ENCODE measurements at regions not wholly inside any gene's neighbourhood (a gene's known extent, or its start where the extent isn't known, plus 50 kb on each side); places are given as distances from the start of the nearest gene placed in this dataset.

DNA sequence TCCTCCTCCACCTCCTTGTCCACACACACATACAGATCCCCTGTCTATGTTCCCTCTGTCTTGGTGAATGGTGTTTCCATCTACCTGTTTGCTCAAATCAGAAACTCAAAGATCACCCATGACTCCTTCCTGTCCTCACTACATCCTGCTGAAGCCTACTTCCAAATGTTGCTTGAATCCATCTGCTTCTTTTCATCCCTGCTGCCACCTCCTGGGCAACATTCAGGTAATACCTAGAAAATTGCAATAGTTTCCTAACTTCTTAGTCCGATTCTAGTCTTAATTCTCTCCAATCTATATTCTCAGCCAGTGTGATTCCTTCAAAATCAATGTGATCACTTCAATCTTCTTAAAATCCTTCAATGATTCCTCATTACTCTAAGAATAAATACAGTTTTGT, 155.5 kb upstream of the STARD13 start:
- Histone ChIP-seq H3K36me3 (ENCODE audit: insufficient read depth, low read length) (no peaks in the 10 kb centered on the region), H3K9ac (ENCODE audit: insufficient read length) (no peak overlapping the region), H3K9me3 (ENCODE audit: low read depth, low read length) (no peaks in the 10 kb centered on the region), H3K27ac (no peak overlapping the region), H3K4me3 (no peak overlapping the region)
- DNase-seq (ENCODE audit: low read depth, low spot score): no peak
- no peak for TF ChIP-seq EZH2 (IDR thresholded peaks at IDR 0.05)
- no peak for TF ChIP-seq POLR2AphosphoS5 (IDR thresholded peaks at IDR 0.05; ENCODE audit: borderline replicate concordance, low read depth, low read length)
- no peak for TF ChIP-seq FOXP2 (optimal IDR thresholded peaks at IDR 0.05; ENCODE audit: control extremely low read depth, extremely low read length, insufficient read depth)

DNA sequence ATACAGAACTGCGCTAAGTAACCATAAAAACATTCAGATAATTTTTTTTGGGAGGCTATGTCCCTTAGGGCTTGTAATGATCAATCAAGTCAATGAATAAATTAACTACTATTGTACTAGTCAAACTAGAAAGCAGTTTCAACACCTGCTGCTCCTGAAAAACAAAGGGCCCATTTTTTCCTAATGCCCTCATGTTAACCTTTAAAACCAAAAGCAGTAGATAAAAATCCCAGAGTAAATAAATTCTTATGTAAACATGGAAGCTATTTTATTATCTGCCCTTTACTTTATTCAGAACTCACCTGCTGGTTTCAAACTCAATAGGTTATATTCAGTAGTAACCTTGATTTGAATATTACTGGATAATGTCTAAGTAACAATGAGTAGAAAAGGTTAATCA, 159.5 kb upstream of the STARD13 start:
- H3K9ac ChIP-seq (ENCODE audit: insufficient read length): no peak overlapping the region
- H3K9me3 ChIP-seq (ENCODE audit: low read depth, low read length): no peaks in the 10 kb centered on the region; the same call in 1 of the 2 replicates
- DNase-seq (ENCODE audit: low read depth, low spot score): no peak
- H3K36me3 ChIP-seq (ENCODE audit: insufficient read depth, low read length): 0 out of 2 replicates have a peak, but pooled peaks cover 7% of the 10 kb centered on the region
- TF ChIP-seq FOXP2 (optimal IDR thresholded peaks at IDR 0.05; ENCODE audit: control extremely low read depth, extremely low read length, insufficient read depth) (no peak), EZH2 (IDR thresholded peaks at IDR 0.05) (no peak), POLR2AphosphoS5 (IDR thresholded peaks at IDR 0.05; ENCODE audit: borderline replicate concordance, low read depth, low read length) (no peak)
- no peak overlapping the region for H3K4me3 ChIP-seq
- H3K27ac ChIP-seq: peak overlapping the region; percentile 97

GRCh38 chr13:33445476-33445875, 159.9 kb upstream of the STARD13 start:
- H3K36me3 ChIP-seq (ENCODE audit: insufficient read depth, low read length): 0 out of 2 replicates have a peak, but pooled peaks cover 7% of the 10 kb centered on the region
- TF ChIP-seq EZH2 (IDR thresholded peaks at IDR 0.05) (no peak), POLR2AphosphoS5 (IDR thresholded peaks at IDR 0.05; ENCODE audit: borderline replicate concordance, low read depth, low read length) (no peak), FOXP2 (optimal IDR thresholded peaks at IDR 0.05; ENCODE audit: control extremely low read depth, extremely low read length, insufficient read depth) (no peak)
- H3K4me3 ChIP-seq: peak overlapping the region; percentile 65; the same call in 1 of the 2 replicates
- no peaks in the 10 kb centered on the region; the same call in 1 of the 2 replicates for H3K9me3 ChIP-seq (ENCODE audit: low read depth, low read length)
- peak overlapping the region; percentile 52 for H3K9ac ChIP-seq (ENCODE audit: insufficient read length)
- H3K27ac ChIP-seq: peak overlapping the region; percentile 97
- DNase-seq (ENCODE audit: low read depth, low spot score): no peak

DNA sequence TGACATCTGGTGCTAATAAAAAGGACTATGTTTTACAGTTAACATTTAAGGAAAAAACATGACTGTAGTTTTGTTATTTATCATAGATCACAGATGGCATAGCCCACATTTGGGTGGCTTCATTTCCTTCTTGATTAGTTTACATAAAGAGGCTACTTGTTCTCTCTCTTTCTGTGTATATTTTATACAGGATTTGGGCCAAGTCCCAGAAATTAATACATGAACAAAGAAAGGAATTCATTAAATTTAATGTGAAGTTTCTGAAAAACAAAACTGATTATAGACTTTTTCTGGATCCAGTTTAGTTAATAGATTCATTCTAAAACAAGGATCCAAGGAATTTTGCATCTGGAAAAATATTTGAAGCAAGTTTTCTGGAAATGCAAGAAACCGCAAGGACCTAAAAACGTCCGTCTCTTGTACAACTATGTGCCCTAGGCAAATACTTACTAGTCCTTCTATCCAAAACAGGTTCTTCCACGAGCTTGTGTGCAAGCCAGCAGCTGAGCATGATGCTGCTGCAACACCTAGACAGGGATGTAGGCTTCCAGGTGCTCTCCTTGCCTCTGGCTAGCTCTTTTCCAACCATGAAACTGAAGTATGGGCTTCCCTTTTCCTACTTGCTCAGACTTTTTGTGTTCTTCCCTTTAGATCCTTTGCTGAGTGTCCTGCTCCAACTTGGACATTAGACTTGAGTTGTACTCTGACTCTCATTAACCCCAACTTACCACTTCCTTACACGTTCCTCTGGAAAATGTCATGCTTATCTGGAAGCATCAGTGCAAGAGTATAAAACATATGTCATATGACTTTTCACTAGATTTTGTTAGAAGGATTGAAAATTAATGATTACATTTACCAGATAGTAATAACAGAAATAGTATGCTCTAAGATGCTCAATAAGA, 161.5 kb upstream of the STARD13 start:
- Histone ChIP-seq H3K36me3 (ENCODE audit: insufficient read depth, low read length) (0 out of 2 replicates have a peak, but pooled peaks cover 7% of the 10 kb centered on the region), H3K27ac (peak overlapping the region; percentile 97), H3K4me3 (peak overlapping the region; percentile 65), H3K9ac (ENCODE audit: insufficient read length) (peak overlapping the region; percentile 52), H3K9me3 (ENCODE audit: low read depth, low read length) (no peaks in the 10 kb centered on the region; the same call in 1 of the 2 replicates)
- DNase-seq (ENCODE audit: low read depth, low spot score): peak; percentile 96
- TF ChIP-seq EZH2 (IDR thresholded peaks at IDR 0.05) (no peak), FOXP2 (optimal IDR thresholded peaks at IDR 0.05; ENCODE audit: control extremely low read depth, extremely low read length, insufficient read depth) (peak; percentile 47), POLR2AphosphoS5 (IDR thresholded peaks at IDR 0.05; ENCODE audit: borderline replicate concordance, low read depth, low read length) (peak; percentile 55; the same call in 1 of the 2 replicates)

GRCh38 chr13:33448889-33449288, 163.3 kb upstream of the STARD13 start:
- no peak overlapping the region for H3K4me3 ChIP-seq
- TF ChIP-seq FOXP2 (optimal IDR thresholded peaks at IDR 0.05; ENCODE audit: control extremely low read depth, extremely low read length, insufficient read depth) (no peak), EZH2 (IDR thresholded peaks at IDR 0.05) (no peak), POLR2AphosphoS5 (IDR thresholded peaks at IDR 0.05; ENCODE audit: borderline replicate concordance, low read depth, low read length) (no peak)
- no peak overlapping the region for H3K27ac ChIP-seq
- H3K9ac ChIP-seq (ENCODE audit: insufficient read length): no peak overlapping the region
- H3K36me3 ChIP-seq (ENCODE audit: insufficient read depth, low read length): 0 out of 2 replicates have a peak, but pooled peaks cover 7% of the 10 kb centered on the region
- no peak for DNase-seq (ENCODE audit: low read depth, low spot score)
- H3K9me3 ChIP-seq (ENCODE audit: low read depth, low read length): no peaks in the 10 kb centered on the region; the same call in 1 of the 2 replicates

DNA sequence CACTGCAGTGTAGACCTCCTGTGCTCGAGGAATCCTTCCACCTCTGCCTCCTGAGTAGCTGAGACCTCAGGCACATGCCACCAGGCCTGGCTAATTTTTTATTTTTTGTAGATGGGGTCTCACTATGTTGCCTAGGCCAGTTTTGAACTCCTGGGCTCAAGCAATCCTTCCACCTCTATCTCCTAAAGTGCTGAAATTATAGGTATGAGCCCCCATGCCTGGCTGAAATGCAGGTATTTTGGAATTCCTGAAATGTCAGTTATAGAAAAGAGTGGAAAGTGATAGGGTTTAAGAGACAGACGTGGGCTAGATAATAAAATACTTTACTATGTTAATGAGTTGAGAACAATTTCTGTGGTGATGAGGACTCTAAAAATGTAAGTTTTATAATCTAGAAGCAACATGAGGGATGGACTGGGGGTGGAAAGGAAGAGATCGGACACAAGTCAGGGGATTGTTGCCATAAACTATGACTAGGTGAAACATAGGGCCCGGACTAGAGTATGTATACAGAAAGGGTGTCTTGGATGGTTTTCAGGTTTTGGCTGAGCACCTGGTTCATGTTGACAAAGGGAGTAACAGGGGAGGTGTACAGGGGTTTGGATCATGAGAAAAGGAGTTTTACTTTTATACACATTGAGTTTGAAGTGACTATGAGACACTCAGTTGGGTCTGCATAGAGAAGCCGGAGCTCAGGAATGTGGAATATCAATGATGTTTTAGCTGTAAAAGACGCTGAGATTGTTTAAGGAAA, 165.6 kb upstream of the STARD13 start:
- no peak overlapping the region for H3K27ac ChIP-seq
- no peak overlapping the region for H3K4me3 ChIP-seq
- no peak overlapping the region for H3K9ac ChIP-seq (ENCODE audit: insufficient read length)
- H3K9me3 ChIP-seq (ENCODE audit: low read depth, low read length): no peaks in the 10 kb centered on the region; the same call in 1 of the 2 replicates
- TF ChIP-seq POLR2AphosphoS5 (IDR thresholded peaks at IDR 0.05; ENCODE audit: borderline replicate concordance, low read depth, low read length): no peak
- TF ChIP-seq EZH2 (IDR thresholded peaks at IDR 0.05): no peak
- TF ChIP-seq FOXP2 (optimal IDR thresholded peaks at IDR 0.05; ENCODE audit: control extremely low read depth, extremely low read length, insufficient read depth): no peak
- no peak for DNase-seq (ENCODE audit: low read depth, low spot score)
- H3K36me3 ChIP-seq (ENCODE audit: insufficient read depth, low read length): 0 out of 2 replicates have a peak, but pooled peaks cover 7% of the 10 kb centered on the region

GRCh38 chr13:33452873-33453517, 167.4 kb upstream of the STARD13 start:
- DNase-seq (ENCODE audit: low read depth, low spot score): no peak
- Histone ChIP-seq H3K4me3 (no peak overlapping the region), H3K27ac (no peak overlapping the region), H3K9ac (ENCODE audit: insufficient read length) (no peak overlapping the region), H3K9me3 (ENCODE audit: low read depth, low read length) (no peaks in the 10 kb centered on the region; the same call in 1 of the 2 replicates), H3K36me3 (ENCODE audit: insufficient read depth, low read length) (0 out of 2 replicates have a peak, but pooled peaks cover 7% of the 10 kb centered on the region)
- no peak for TF ChIP-seq POLR2AphosphoS5 (IDR thresholded peaks at IDR 0.05; ENCODE audit: borderline replicate concordance, low read depth, low read length)
- no peak for TF ChIP-seq EZH2 (IDR thresholded peaks at IDR 0.05)
- no peak for TF ChIP-seq FOXP2 (optimal IDR thresholded peaks at IDR 0.05; ENCODE audit: control extremely low read depth, extremely low read length, insufficient read depth)

Data from SK-N-MC (cell line).